Dedifferentiated amniotic fluid mesenchymal stem cell (primary cell): ENCODE measurements at regions not wholly inside any gene's neighbourhood (a gene's known extent, or its start where the extent isn't known, plus 50 kb on each side); places are given as distances from the start of the nearest gene placed in this dataset.

Source experiments
- DNase-seq: peaks from one replicate; pipeline ENCODE4 v3.0.0-alpha.2; 2016; ENCODE audit errors: extremely low spot score

DNA sequence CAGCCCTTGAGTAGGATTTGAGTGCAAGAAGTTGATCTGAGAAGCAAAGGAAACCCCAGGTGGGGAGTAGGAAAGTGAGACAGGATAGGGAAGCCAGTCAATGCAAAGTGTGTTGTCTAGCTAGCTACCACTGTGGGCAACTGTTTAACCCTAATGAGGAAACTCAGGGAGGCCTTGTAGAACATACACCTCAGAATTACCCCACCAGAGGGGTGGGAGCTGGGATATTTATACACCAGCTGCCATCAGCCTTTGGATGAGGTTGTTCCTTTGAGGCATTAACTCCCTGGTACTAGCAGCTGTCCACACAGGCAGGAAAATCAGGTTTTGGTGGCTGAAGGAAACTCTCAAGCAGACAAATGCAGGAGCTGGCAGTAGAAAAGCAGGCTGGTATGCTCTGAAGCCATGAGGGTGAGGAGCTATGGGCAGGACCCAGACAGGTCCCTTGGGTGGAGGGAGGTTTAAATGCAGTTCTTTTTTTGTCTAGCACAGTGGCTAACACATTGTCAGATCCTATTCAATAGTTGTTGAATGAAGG is 60.1 kb upstream of the ARID5B start:
- no peak for DNase-seq

DNA sequence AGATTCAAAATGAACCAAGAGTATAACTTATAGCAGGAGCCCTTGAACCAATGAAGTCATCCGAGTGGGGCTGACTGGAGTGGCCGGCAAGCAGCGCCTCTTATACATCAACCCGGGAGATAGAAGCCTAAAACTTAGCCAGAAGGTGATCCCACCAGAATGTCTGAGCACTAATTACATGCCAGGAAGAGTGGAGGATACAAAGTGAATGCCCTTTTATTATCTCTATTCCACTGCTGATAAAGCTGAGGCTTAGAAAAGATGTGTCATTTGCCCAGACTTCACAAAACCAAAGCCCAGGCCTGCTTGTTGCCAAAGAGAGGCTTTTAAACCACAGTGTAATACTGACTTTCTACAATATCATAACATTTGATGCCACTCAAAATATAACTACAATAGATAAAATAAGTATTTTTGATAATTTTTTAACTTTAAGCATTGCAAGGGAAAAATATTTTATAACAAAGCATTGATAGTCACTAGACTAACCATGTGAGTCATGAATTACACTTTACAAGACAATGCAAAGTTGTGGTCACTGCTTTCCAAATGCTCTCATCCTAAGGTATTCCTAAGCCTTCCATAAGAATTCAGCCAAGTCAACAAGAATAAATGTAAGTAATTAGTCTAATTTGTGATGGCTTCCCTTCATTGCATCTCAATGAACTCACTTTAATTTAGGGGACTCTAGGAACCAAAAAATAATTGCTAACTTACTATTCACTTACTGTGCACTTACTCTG is 58.6 kb upstream of the ARID5B start:
- DNase-seq, result no peak

DNA sequence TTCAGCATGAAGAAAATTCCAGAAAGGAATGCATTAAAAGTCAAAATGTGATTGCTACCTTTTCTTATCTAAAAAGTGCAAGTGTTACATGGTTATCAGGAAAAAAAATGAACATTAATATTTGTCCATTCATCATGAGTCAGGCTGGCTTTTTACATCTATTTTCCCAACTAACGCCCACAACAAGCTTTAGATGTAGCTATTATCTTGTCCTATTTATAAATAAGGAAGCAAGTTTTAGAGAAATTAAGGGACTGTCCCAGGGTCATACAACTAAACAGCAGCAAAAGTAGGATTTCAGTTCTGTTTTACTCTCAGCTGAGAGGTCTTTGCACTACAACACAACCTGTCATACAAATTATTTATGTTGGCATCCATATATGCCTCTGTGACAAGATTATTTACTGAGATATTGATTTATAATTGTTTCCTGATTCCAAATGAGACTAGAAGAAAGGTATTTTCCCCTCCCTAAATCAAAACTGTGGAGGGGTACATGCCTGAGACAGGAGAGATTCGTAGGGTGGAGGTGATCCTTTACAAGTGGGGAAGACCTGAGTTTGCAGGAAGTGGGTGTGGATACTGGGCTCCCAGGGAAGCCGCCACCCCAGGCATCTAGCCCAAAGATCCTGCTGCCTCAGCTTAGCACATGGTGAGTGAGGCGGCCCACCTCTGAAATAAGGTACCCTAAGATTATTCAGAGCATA is 57.2 kb upstream of the ARID5B start:
- DNase-seq, result no peak

DNA sequence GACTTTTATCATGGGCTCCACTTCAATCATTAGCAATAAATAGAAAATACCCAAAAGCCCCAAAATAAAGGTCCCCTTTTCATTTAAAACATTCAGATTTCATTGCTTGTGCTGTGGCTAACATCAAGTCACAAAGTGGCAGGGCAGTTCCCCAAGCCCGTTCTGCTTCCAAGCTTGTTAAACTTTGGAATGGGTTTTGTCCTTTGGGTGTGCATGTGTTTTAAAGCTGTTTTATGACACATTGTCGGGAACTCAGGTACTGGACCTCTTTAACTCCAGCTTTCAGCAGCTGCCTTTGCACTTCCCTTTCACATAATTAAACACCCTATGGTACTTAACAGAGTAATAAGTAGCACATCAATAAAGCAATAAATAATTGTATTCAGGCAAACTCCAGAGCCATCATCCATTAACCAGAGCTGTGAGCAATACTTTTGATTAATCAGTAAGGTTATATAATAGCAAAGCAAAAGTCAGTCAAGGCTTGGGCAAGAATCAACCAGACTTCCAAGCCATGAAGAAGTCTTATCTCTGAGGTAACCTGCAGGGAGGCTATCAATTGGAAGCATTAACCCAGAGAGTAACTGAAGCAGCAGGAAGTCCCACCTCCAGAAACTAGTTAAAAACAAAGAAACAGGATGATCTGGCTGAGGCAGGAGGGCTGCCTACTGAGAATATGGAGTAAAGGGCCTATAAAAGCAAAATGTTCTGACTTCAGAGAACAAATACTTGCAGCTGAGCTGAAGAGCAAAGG is 56.1 kb upstream of the ARID5B start:
- no peak for DNase-seq

DNA sequence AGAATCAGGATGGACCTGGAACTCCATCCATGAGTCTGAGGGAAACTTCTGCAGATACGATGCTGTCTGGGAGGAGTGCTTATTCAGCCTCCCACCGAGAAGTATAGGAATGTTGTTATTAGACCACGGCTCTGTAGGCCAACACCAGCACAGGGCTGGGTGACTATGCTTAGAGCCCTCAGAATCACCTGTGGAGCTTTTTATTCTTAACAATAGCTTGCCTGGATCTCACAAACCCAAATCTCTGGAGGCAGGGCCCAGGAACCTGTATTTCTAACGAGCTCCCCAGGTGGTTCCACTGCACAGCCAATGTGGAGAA is 55.6 kb upstream of the ARID5B start:
- no peak for DNase-seq

DNA sequence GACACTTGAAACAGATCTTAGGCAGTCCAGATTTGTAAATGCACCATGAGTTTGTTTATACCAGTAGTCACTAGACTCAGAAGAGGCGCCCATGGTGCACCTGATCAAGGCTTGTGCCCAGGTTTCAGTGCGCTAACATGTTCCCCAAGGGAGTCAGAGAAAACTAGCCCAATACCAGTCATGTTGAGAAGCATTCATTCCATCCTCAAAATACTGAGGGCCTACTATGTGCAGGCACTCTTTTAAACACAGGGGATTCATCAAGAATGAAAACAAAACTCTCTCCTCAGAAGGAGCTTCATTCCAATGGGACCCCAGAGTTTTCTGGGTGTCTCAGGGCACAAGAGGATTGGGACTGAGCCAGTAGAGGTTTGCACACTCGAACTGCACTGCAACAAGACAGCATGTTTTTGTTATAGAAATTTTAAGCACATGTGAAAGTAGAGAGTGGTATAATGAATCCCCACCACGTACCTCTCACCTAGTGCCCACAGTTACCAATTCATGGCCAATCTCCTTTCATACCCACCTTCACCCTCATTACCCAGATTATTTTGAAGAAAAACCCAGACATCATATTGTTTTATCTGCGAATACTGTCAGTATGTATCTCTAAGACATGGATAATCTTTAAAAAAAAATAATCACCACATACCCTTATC is 55.0 kb upstream of the ARID5B start:
- no peak for DNase-seq

DNA sequence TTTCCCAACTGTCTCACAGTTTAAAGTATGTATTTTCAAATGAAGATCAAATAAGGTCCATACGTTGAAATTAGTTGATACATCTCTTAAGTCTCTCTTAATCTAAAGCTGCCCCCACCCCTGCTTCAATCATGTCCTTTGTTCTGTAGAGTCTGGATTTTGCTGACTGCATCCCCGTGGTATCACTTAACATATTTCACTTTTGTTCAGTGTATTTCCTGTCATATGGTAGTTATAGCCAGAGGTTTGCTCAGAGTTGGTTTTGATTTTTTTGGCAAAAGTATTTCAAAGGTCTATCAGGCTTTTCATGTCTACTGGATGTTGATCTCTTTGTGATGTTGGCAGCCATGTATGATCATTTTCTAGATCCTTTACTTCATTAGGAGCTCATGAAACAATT is 54.4 kb upstream of the ARID5B start:
- DNase-seq, result no peak

DNA sequence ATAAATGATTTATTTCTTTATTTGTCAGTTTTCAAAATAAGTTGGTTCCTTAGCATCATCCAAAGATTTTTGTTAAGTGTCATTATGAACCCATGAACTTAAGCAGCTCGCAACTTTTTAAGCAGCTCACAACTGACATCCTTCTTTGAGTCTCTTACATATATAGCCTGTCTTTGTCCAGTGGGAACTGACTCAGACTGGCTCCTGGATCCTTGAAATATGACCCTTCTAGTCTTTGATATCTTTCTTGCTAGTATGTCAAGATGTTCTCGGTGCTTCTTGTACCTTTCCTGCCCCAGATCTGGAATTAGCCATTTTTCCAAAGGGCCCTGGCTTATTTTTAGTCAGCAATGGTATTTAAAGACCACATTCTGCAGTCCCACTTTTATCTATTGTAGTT is 53.9 kb upstream of the ARID5B start:
- no peak for DNase-seq

DNA sequence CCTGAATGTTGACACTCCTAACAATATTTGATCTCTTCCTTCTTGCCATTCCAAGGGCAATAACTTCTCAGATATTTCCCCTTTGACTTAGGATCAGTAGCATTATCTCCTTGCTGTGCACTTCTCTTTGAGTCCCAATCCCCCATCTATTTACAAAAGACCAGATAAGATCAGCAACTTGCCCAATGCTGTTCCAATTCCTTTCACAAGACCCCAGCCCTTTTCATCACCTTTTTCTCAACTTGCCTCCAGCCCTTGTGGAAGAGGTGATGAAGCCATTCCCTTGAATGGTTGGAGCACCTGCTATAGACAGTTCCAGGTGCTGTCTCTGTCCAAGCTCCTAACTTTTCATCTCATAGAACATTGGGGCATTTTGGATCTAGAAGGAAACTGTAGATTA is 51.1 kb upstream of the ARID5B start:
- no peak for DNase-seq
